BLaER1 (cell line): ENCODE measurements at regions not wholly inside any gene's neighbourhood (a gene's known extent, or its start where the extent isn't known, plus 50 kb on each side); places are given as distances from the start of the nearest gene placed in this dataset.
A peak's percentile ranks its signal among the peaks of the same experiment; 100 is the strongest.
"Not testable (repeated sequence)": the region's sequence is repeated elsewhere in the genome, so short reads cannot be mapped to it uniquely, and the experiment has no call there.

Experiments
- H3K27ac ChIP-seq: shearing (Covaris generic); formaldehyde crosslinking; 2 replicates; pipeline ENCODE4 v1.8.1; 2022
- H3K27me3 ChIP-seq: shearing (Covaris generic); formaldehyde crosslinking; 2 replicates; pipeline ENCODE4 v1.8.1; 2022
- H3K36me3 ChIP-seq: shearing (Covaris generic); formaldehyde crosslinking; 2 replicates; pipeline ENCODE4 v1.8.1; 2022
- H3K4me1 ChIP-seq: shearing (Covaris generic); formaldehyde crosslinking; 2 replicates; pipeline ENCODE4 v1.8.1; 2022
- H3K4me2 ChIP-seq: shearing (Covaris generic); formaldehyde crosslinking; 2 replicates; pipeline ENCODE4 v1.8.1; 2022
- H3K4me3 ChIP-seq: shearing (Covaris generic); formaldehyde crosslinking; 2 replicates; pipeline ENCODE4 v1.8.1; 2022
- H3K9ac ChIP-seq: shearing (Covaris generic); formaldehyde crosslinking; 2 replicates; pipeline ENCODE4 v1.8.1; 2022
- H3K9me3 ChIP-seq: shearing (Covaris generic); formaldehyde crosslinking; 2 replicates; pipeline ENCODE4 v1.8.1; 2022
- H4K20me1 ChIP-seq: shearing (Covaris generic); formaldehyde crosslinking; 2 replicates; pipeline ENCODE4 v1.8.1; 2022
- Cebpa-rat ChIP-seq: shearing (Covaris generic); IDR thresholded peaks from 2 replicates; pipeline ENCODE4 v1.8.1; 2022

DNA sequence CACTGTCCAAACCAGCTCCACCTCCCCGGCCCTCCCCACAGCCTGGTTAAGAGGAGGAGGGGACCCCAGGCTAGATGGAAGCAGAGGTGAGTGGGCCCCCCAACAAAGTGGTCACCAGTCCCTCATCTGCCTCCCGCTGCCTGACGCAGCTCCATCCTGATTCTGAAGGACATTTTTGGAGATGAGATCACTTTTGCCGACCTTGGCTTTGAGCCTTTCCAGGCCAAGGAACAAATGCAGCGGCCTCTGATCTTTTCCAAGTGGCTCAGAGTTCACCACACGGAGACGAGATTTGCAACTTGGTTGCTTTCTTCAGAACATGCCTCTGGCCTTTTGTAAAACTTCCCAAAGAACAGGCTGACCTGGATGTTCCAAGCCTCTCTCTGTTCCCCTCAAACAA lies 223.1 kb downstream of the NPHP4 start:
- H3K36me3 ChIP-seq, result no peaks in the 10 kb centered on the region
- no peak for TF ChIP-seq Cebpa-rat
- H3K27me3 ChIP-seq, result no peaks in the 10 kb centered on the region
- H3K27ac ChIP-seq, result no peak overlapping the region
- peaks cover 41% of the 10 kb centered on the region for H3K4me1 ChIP-seq
- H3K4me3 ChIP-seq, result no peak overlapping the region
- H3K9me3 ChIP-seq, result peaks cover 9% of the 10 kb centered on the region
- H3K4me2 ChIP-seq, result no peak overlapping the region
- H3K9ac ChIP-seq, result no peak overlapping the region
- H4K20me1 ChIP-seq, result no peaks in the 10 kb centered on the region

GRCh38 chr1:5768014-5768413 lies 224.2 kb downstream of the NPHP4 start:
- Histone ChIP-seq H3K9ac (no peak overlapping the region), H3K4me2 (no peak overlapping the region), H3K4me1 (peaks cover 30% of the 10 kb centered on the region), H3K27ac (no peak overlapping the region), H4K20me1 (no peaks in the 10 kb centered on the region), H3K9me3 (peaks cover 21% of the 10 kb centered on the region), H3K36me3 (no peaks in the 10 kb centered on the region), H3K4me3 (no peak overlapping the region), H3K27me3 (no peaks in the 10 kb centered on the region)
- no peak for TF ChIP-seq Cebpa-rat

GRCh38 chr1:5766996-5767395 lies 225.2 kb downstream of the NPHP4 start:
- H3K9ac ChIP-seq, H3K4me2 ChIP-seq, H3K36me3 ChIP-seq, H4K20me1 ChIP-seq, H3K4me3 ChIP-seq, H3K27ac ChIP-seq, H3K27me3 ChIP-seq: not testable (repeated sequence)
- Histone ChIP-seq H3K4me1 (peaks cover 22% of the 10 kb centered on the region), H3K9me3 (peaks cover 30% of the 10 kb centered on the region)

- Histone ChIP-seq H3K36me3 (no peaks in the 10 kb centered on the region), H3K27me3 (no peaks in the 10 kb centered on the region), H4K20me1 (no peaks in the 10 kb centered on the region), H3K4me3 (no peak overlapping the region), H3K27ac (no peak overlapping the region), H3K9ac (no peak overlapping the region), H3K4me2 (no peak overlapping the region), H3K4me1 (peaks cover 14% of the 10 kb centered on the region), H3K9me3 (peaks cover 37% of the 10 kb centered on the region)
- no peak for TF ChIP-seq Cebpa-rat
Measured at GRCh38 chr1:5765997-5766913, 226.0 kb downstream of the NPHP4 start.

- H4K20me1 ChIP-seq, result no peaks in the 10 kb centered on the region
- no peak for TF ChIP-seq Cebpa-rat
- H3K27me3 ChIP-seq, result no peaks in the 10 kb centered on the region
- no peak overlapping the region for H3K4me3 ChIP-seq
- peaks cover 7% of the 10 kb centered on the region for H3K4me1 ChIP-seq
- H3K27ac ChIP-seq, result no peak overlapping the region
- H3K9me3 ChIP-seq, result peaks cover 44% of the 10 kb centered on the region
- no peak overlapping the region for H3K4me2 ChIP-seq
- H3K9ac ChIP-seq, result no peak overlapping the region
- H3K36me3 ChIP-seq, result no peaks in the 10 kb centered on the region
Measured at GRCh38 chr1:5765483-5765882, 226.7 kb downstream of the NPHP4 start.

DNA sequence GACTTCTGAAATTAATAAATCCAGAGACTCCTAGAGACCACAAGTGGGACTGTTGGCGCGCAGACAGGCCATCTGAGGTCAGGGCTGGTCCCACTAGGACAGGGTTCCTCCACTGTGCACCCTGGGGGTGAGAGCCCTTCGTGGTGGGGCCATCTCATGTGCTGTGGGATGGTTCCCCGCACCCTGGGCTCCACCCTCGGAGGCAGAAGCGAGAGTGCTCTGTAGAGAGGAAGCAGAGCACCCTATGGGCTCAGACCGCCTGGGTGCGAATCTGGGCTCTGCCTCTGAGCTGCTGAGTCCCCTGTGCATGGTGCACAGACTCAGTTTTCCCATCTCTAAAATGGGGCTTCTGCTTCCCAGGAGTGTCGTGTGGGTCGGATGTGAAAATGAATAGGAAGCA lies 227.3 kb downstream of the NPHP4 start:
- Histone ChIP-seq H3K27ac (no peak overlapping the region), H3K9me3 (peaks cover 50% of the 10 kb centered on the region), H3K36me3 (no peaks in the 10 kb centered on the region), H3K4me3 (no peak overlapping the region), H3K4me1 (0 out of 2 replicates have a peak, but pooled peaks cover 5% of the 10 kb centered on the region), H3K4me2 (no peak overlapping the region), H3K9ac (no peak overlapping the region), H4K20me1 (no peaks in the 10 kb centered on the region), H3K27me3 (no peaks in the 10 kb centered on the region)
- TF ChIP-seq Cebpa-rat, result no peak

DNA sequence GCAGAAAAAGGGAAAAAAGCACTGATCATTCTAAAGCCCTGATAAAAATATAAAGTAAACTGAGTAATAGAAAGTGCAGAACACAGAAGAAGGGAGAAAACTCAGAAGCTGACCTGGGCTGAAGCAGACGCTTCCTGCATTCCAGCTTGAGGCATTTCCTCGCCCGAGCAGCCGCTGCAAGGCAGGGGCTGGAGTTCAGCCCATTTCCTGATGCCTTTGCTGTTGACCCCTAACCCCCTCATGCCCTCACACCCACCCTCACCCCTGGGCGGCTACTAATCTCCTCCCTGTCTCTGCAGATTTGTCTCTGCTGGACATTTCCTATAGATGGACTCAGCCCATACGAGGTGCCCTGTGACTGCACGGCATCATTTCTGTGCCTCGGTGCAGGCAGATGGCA lies 227.8 kb downstream of the NPHP4 start:
- TF ChIP-seq Cebpa-rat, result no peak
- Histone ChIP-seq H3K9ac (no peak overlapping the region), H3K36me3 (no peaks in the 10 kb centered on the region), H3K9me3 (peaks cover 54% of the 10 kb centered on the region), H3K27me3 (no peaks in the 10 kb centered on the region), H3K4me3 (no peak overlapping the region), H3K4me1 (peaks cover 7% of the 10 kb centered on the region), H4K20me1 (no peaks in the 10 kb centered on the region), H3K4me2 (no peak overlapping the region), H3K27ac (no peak overlapping the region)

GRCh38 chr1:5763696-5764370 lies 228.4 kb downstream of the NPHP4 start:
- no peak for TF ChIP-seq Cebpa-rat
- H3K36me3 ChIP-seq, result no peaks in the 10 kb centered on the region
- no peak overlapping the region for H3K4me3 ChIP-seq
- peaks cover 54% of the 10 kb centered on the region for H3K9me3 ChIP-seq
- H3K27me3 ChIP-seq, result no peaks in the 10 kb centered on the region
- peaks cover 14% of the 10 kb centered on the region for H3K4me1 ChIP-seq
- H3K27ac ChIP-seq, result no peak overlapping the region
- H3K4me2 ChIP-seq, result no peak overlapping the region
- H3K9ac ChIP-seq, result no peak overlapping the region
- no peaks in the 10 kb centered on the region for H4K20me1 ChIP-seq

DNA sequence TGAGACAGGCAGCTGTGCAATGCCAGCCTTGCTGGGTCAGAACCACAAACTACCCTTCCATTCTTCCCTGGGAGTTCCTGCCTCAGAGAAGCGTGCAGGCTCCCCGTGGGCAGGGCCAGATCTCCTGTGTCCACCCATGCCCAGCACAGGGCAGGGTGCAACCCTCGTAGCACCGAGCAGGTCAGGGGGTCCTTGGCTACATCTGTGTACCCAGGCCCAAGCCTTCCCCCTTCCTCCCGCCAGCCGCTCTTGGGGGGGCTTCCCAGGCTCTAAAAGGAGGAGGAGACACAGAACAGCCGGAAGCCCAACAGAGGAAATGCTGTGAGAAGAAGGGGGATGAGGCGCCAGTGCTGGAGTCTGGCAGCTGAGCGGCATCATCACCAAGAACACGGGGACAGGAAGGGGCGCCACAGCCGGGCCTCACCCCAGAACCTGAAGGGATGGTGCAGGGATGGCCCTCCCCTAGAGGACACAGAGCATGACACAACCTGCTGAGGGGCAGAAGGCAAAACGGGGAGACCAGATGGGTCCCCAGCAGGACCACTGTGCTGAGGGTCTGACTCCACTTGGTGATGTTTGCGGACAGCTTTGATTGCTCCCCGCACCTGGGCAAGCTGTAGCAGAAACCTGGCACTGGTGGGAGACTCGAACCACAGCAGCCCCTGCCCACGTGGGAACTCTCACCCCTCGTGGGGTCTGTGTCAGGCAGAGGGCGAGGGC lies 233.2 kb downstream of the NPHP4 start:
- Histone ChIP-seq H3K4me1 (peaks cover 36% of the 10 kb centered on the region), H3K27me3 (no peaks in the 10 kb centered on the region), H3K9ac (no peak overlapping the region), H3K27ac (peak overlapping the region; percentile 52), H3K36me3 (no peaks in the 10 kb centered on the region), H3K9me3 (peaks cover 44% of the 10 kb centered on the region), H3K4me2 (peak overlapping the region; percentile 75), H4K20me1 (no peaks in the 10 kb centered on the region), H3K4me3 (no peak overlapping the region)
- no peak for TF ChIP-seq Cebpa-rat
